HepG2 (cell line): ENCODE measurements at regions not wholly inside any gene's neighbourhood (a gene's known extent, or its start where the extent isn't known, plus 50 kb on each side); places are given as distances from the start of the nearest gene placed in this dataset.

Experiments
- ADNP ChIP-seq: sonication (generic); formaldehyde crosslinking; IDR thresholded peaks from 2 replicates; pipeline ENCODE4 v1.4.0; 2020; ENCODE audit warnings: missing genetic modification reagents
- CBX2 ChIP-seq, 2 experiments: fragments of 200-600 bp in 1 of 2; sonication (generic); formaldehyde crosslinking in 1 of 2; IDR thresholded peaks; 2 replicates each; pipeline versions ENCODE4 v1.7.0 to v1.8.1; 2018 to 2022; ENCODE audit warnings: low read depth in 2 of 2, low read length in 1 of 2, mild to moderate bottlenecking in 1 of 2, missing genetic modification reagents in 1 of 2
- FOXK1 ChIP-seq: sonication (generic); formaldehyde crosslinking; IDR thresholded peaks from 2 replicates; pipeline ENCODE4 v1.4.0; 2020; ENCODE audit warnings: low read depth, missing genetic modification reagents, borderline replicate concordance
- FOXO1 ChIP-seq: sonication (generic); formaldehyde crosslinking; IDR thresholded peaks from 2 replicates; pipeline ENCODE4 v1.4.0; 2020; ENCODE audit warnings: missing genetic modification reagents
- GTF3A ChIP-seq: sonication (generic); formaldehyde crosslinking; conservative IDR thresholded peaks from 2 replicates; pipeline ENCODE4 v1.4.0; 2020; ENCODE audit warnings: mild to moderate bottlenecking, missing genetic modification reagents
- KAT7 ChIP-seq: IDR thresholded peaks from 2 replicates; pipeline ENCODE4 v1.6.1; 2018; ENCODE audit warnings: borderline replicate concordance, missing compliant biosample characterization
- KDM4B ChIP-seq: sonication (generic); formaldehyde crosslinking; IDR thresholded peaks from 2 replicates; pipeline ENCODE4 v1.4.0; 2020; ENCODE audit warnings: missing genetic modification reagents
- MIER3 ChIP-seq: IDR thresholded peaks from 2 replicates; pipeline ENCODE4 v1.6.1; 2016; ENCODE audit warnings: missing compliant biosample characterization, borderline replicate concordance
- NCOA2 ChIP-seq: sonication (generic); formaldehyde crosslinking; IDR thresholded peaks from 2 replicates; pipeline ENCODE4 v1.8.0; 2022; ENCODE audit warnings: inconsistent platforms
- NFKB2 ChIP-seq: sonication (generic); formaldehyde crosslinking; IDR thresholded peaks from 2 replicates; pipeline ENCODE4 v1.4.0; 2020; ENCODE audit warnings: missing genetic modification reagents, borderline replicate concordance
- NFKBIZ ChIP-seq: IDR thresholded peaks from 2 replicates; pipeline ENCODE4 v1.6.1; 2018; ENCODE audit warnings: missing genetic modification reagents, missing compliant biosample characterization
- ONECUT2 ChIP-seq: sonication (generic); formaldehyde crosslinking; IDR thresholded peaks from 2 replicates; pipeline ENCODE4 v1.4.0; 2020; ENCODE audit warnings: missing genetic modification reagents
- PAXIP1 ChIP-seq: sonication (generic); formaldehyde crosslinking; conservative IDR thresholded peaks from 2 replicates; pipeline ENCODE4 v1.4.0; 2020; ENCODE audit warnings: mild to moderate bottlenecking, missing genetic modification reagents, moderate library complexity
- PPARG ChIP-seq: conservative IDR thresholded peaks from 2 replicates; pipeline ENCODE4 v1.6.1; 2016; ENCODE audit warnings: missing biosample characterization, missing genetic modification reagents
- RARA ChIP-seq: IDR thresholded peaks from 2 replicates; pipeline ENCODE4 v1.6.1; 2016; ENCODE audit warnings: missing genetic modification reagents, missing compliant biosample characterization
- SAP130 ChIP-seq: IDR thresholded peaks from 2 replicates; pipeline ENCODE4 v1.6.1; 2016; ENCODE audit warnings: low read depth
- STAG1 ChIP-seq: sonication (generic); formaldehyde crosslinking; IDR thresholded peaks from 2 replicates; pipeline ENCODE4 v1.4.0; 2020; ENCODE audit warnings: missing genetic modification reagents
- ZBTB20 ChIP-seq: sonication (generic); formaldehyde crosslinking; IDR thresholded peaks from 2 replicates; pipeline ENCODE4 v1.8.1; 2023; ENCODE audit warnings: missing genetic modification reagents, low read depth, mild to moderate bottlenecking, borderline replicate concordance
- ZFP1 ChIP-seq: IDR thresholded peaks from 2 replicates; pipeline ENCODE4 v1.6.1; 2016
- ZNF550 ChIP-seq: sonication (generic); formaldehyde crosslinking; IDR thresholded peaks from 2 replicates; pipeline ENCODE4 v1.4.0; 2020; ENCODE audit warnings: mild to moderate bottlenecking, missing genetic modification reagents, borderline replicate concordance
- ZNF646 ChIP-seq: sonication (generic); formaldehyde crosslinking; IDR thresholded peaks from 2 replicates; pipeline ENCODE4 v1.9.0; 2021; ENCODE audit warnings: mild to moderate bottlenecking, missing genetic modification reagents

GRCh38 chr3:146655333-146655996 lies 50.3 kb upstream of the PLSCR5 start (continued):
- TF ChIP-seq ZNF646 (CRISPR knock-in tag) (0 out of 2 replicates have a peak, but pooled peaks have one; percentile 30), NFKBIZ (CRISPR knock-in tag) (no peak), ADNP (CRISPR knock-in tag) (no peak), RARA (CRISPR knock-in tag) (peak; percentile 73), ZFP1 (CRISPR knock-in tag) (peak; percentile 70; the same call in 1 of the 2 replicates), SAP130 (CRISPR knock-in tag) (peak; percentile 53), NFKB2 (CRISPR knock-in tag) (no peak), ZBTB20 (CRISPR knock-in tag) (no peak; the same call in 1 of the 2 replicates), FOXK1 (CRISPR knock-in tag) (peak; percentile 87; the same call in 1 of the 2 replicates), ZNF550 (no peak), PAXIP1 (peak; percentile 98), NCOA2 (peak; percentile 92), PPARG (CRISPR knock-in tag) (peak; percentile 53; the same call in 1 of the 2 replicates), STAG1 (CRISPR knock-in tag) (no peak), GTF3A (CRISPR knock-in tag) (no peak), FOXO1 (CRISPR knock-in tag) (peak; percentile 81), KAT7 (0 out of 2 replicates have a peak, but pooled peaks have one; percentile 34), ONECUT2 (CRISPR knock-in tag) (peak; percentile 81), CBX2 (IDR thresholded peaks at IDR 0.05; ENCODE audit: low read depth, low read length) (no peak), CBX2 (CRISPR knock-in tag; IDR thresholded peaks at IDR 0.05; ENCODE audit: low read depth) (no peak), MIER3 (CRISPR knock-in tag) (peak; percentile 52; the same call in 1 of the 2 replicates), KDM4B (CRISPR knock-in tag) (no peak)
